CD4-positive, alpha-beta T cell (primary cell): ENCODE measurements at regions not wholly inside any gene's neighbourhood (a gene's known extent, or its start where the extent isn't known, plus 50 kb on each side); places are given as distances from the start of the nearest gene placed in this dataset.
A peak's percentile ranks its signal among the peaks of the same experiment; 100 is the strongest.

Experiments
- ATAC-seq: fragments of 200-7000 bp; cut with Tn5 transposase; one replicate; pipeline ENCODE4 v1.10.0; 2022; ENCODE audit warnings: mild to moderate bottlenecking; ENCODE audit not compliant: poor library complexity
- CTCF ChIA-PET: fragments of 350-600 bp; sonication (Branson Sonifier 250); formaldehyde crosslinking; loops from one replicate; lab custom pipeline; 2021; ENCODE audit warnings: antibody characterized with exemption, inconsistent platforms; lab: Charles Lee
- POLR2A ChIA-PET: fragments of 350-600 bp; sonication (Branson Sonifier 250); formaldehyde crosslinking; loops from one replicate; lab custom pipeline; 2021; ENCODE audit warnings: antibody characterized with exemption, inconsistent platforms; lab: Charles Lee
- DNase-seq, 14 experiments: peaks; one replicate each; pipeline ENCODE4 v3.0.0-alpha.2; 2013 to 2020; ENCODE audit warnings: mixed read lengths in 2 of 14
- H3K27ac ChIP-seq, 2 donors: one replicate each; pipeline versions ENCODE4 v1.5.1 to v1.7.0; 2013; ENCODE audit warnings: low read length in 2 of 2, low read depth in 1 of 2, mild to moderate bottlenecking in 1 of 2
- H3K27me3 ChIP-seq, 2 experiments: 1 replicate in 1 of 2; 2 replicates in 1 of 2; pipeline versions ENCODE4 v1.6.1 to v1.7.0; 2013; ENCODE audit warnings: low read length in 2 of 2, control low read depth in 1 of 2, mild to moderate bottlenecking in 1 of 2, moderate library complexity in 1 of 2; ENCODE audit not compliant: insufficient read depth in 2 of 2, control insufficient read depth in 1 of 2
- H3K36me3 ChIP-seq: one replicate; pipeline ENCODE4 v1.6.1; 2013; ENCODE audit warnings: low read length, control low read depth; ENCODE audit not compliant: insufficient read depth
- H3K4me1 ChIP-seq: one replicate; pipeline ENCODE4 v1.6.1; 2013; ENCODE audit warnings: low read length, control low read depth; ENCODE audit not compliant: insufficient read depth
- H3K4me3 ChIP-seq: one replicate; pipeline ENCODE4 v1.5.1; 2013; ENCODE audit warnings: mild to moderate bottlenecking, low read length, moderate library complexity
- H3K9me3 ChIP-seq, 2 experiments: 1 replicate in 1 of 2; 2 replicates in 1 of 2; pipeline versions ENCODE4 v1.6.1 to v1.7.0; 2013; ENCODE audit warnings: low read length in 2 of 2, mild to moderate bottlenecking in 2 of 2, control low read depth in 1 of 2, moderate library complexity in 1 of 2; ENCODE audit not compliant: control insufficient read depth in 1 of 2, insufficient read depth in 1 of 2
- H3K27ac Mint-ChIP-seq: one replicate; pipeline ENCODE4 v1.8.0; 2020; ENCODE audit warnings: mixed read lengths
- H3K27me3 Mint-ChIP-seq: one replicate; pipeline ENCODE4 v1.8.0; 2021; ENCODE audit warnings: mixed read lengths
- H3K36me3 Mint-ChIP-seq: one replicate; pipeline ENCODE4 v1.8.0; 2021; ENCODE audit warnings: low read depth, mixed read lengths
- H3K4me1 Mint-ChIP-seq: one replicate; pipeline ENCODE4 v1.8.0; 2021; ENCODE audit warnings: low read depth, mixed read lengths
- H3K4me3 Mint-ChIP-seq: one replicate; pipeline ENCODE4 v1.8.0; 2020; ENCODE audit warnings: mild to moderate bottlenecking, mixed read lengths
- H3K9me3 Mint-ChIP-seq: one replicate; pipeline ENCODE4 v1.8.0; 2020; ENCODE audit warnings: mixed read lengths
- intact Hi-C, 2 experiments: fragments of 100-400 bp; cut with DNase I in 1 of 2; cut with micrococcal nuclease in 1 of 2; formaldehyde crosslinking; loops; one replicate each; pipeline versions ENCODE4 v1.15.1 to v1.9.0; 2023 to 2025; cut with DNase I, micrococcal nuclease
- TF ChIP-seq, protein P1 (sequence below): fragments of 200-600 bp; IDR thresholded peaks from one replicate; pipeline ENCODE4 v1.8.0; 2022; ENCODE audit warnings: antibody characterized with exemption, mild to moderate bottlenecking

- H3K27ac ChIP-seq: no peak overlapping the region
- TF ChIP-seq, protein P1, sequence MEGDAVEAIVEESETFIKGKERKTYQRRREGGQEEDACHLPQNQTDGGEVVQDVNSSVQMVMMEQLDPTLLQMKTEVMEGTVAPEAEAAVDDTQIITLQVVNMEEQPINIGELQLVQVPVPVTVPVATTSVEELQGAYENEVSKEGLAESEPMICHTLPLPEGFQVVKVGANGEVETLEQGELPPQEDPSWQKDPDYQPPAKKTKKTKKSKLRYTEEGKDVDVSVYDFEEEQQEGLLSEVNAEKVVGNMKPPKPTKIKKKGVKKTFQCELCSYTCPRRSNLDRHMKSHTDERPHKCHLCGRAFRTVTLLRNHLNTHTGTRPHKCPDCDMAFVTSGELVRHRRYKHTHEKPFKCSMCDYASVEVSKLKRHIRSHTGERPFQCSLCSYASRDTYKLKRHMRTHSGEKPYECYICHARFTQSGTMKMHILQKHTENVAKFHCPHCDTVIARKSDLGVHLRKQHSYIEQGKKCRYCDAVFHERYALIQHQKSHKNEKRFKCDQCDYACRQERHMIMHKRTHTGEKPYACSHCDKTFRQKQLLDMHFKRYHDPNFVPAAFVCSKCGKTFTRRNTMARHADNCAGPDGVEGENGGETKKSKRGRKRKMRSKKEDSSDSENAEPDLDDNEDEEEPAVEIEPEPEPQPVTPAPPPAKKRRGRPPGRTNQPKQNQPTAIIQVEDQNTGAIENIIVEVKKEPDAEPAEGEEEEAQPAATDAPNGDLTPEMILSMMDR: no peak
- H3K9me3 Mint-ChIP-seq: no peaks in the 10 kb centered on the region
Measured at GRCh38 chr4:3836406-3836755, 70.2 kb downstream of the ADRA2C start.

GRCh38 chr4:3836756-3837601 lies 70.8 kb downstream of the ADRA2C start:
- H3K9me3 ChIP-seq: peaks cover 0 to 44% of the 10 kb centered on the region in 2 experiments

More at GRCh38 chr4:3836406-3836755, 70.2 kb downstream of the ADRA2C start:
- H3K4me3 Mint-ChIP-seq: no peak overlapping the region
- ATAC-seq (no peak), DNase-seq (no peak)
- peaks cover 11 to 18% of the 10 kb centered on the region in 2 experiments for H3K27me3 ChIP-seq
- H3K36me3 ChIP-seq: no peaks in the 10 kb centered on the region
- CTCF ChIA-PET: no interaction called here
- H3K9me3 ChIP-seq: peaks cover 0 to 44% of the 10 kb centered on the region in 2 experiments
- H3K36me3 Mint-ChIP-seq: no peaks in the 10 kb centered on the region
- no peak overlapping the region for H3K4me3 ChIP-seq
- H3K4me1 ChIP-seq: peaks cover 4% of the 10 kb centered on the region
- intact Hi-C loops: no loop called here
- peaks cover 48% of the 10 kb centered on the region for H3K27me3 Mint-ChIP-seq
- H3K4me1 Mint-ChIP-seq: no peaks in the 10 kb centered on the region
- no peak overlapping the region for H3K27ac Mint-ChIP-seq
- POLR2A ChIA-PET: no interaction called here

DNA sequence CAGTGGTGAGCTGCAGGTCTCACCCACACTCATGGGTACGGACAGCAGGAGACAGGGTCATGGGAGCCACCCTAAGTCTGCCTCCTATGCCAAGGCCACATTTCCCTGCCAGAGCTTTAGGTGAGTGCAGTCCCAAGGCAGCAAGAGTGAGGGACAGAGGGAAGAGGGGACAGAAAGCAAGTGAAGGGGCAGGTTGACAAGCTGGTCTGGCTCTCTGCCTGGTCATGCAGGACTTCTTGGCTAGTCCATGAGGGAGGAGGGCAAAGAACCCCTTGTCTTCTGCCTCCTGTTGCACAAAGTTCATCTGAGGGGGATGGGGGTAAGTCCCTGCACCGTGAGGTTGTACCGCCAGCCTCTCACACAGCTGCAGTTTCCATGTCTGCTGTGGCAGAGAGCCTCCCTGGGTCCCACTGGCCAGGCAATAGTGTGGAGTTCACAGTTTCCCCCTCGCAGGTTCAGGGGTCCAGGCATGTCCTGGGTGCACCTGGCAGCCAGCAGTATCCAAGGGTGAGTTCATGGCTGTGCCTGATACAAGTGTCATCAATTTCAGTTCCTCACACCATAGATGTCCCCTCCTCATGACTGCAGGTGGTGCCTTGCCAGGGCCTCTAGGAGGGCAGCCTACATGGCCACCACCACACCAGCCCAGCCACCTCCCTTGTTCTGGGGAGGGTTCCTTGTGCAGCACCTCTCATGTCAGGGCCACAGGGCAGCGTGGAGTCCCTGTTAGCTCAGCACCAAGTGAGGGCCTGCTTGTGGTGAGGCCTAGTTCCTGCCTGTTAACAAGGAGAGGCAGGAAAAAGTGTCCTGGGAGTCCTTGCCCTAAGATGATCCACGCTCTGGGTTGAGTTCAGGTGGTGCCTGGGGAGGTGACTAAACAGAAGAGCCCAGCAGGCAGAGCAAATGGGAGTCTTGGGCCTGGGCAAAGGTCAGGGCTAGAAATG lies 72.5 kb downstream of the ADRA2C start:
- Histone ChIP-seq H3K36me3 (no peaks in the 10 kb centered on the region), H3K27me3 (peaks cover 11 to 18% of the 10 kb centered on the region in 2 experiments), H3K4me3 (no peak overlapping the region), H3K9me3 (peaks cover 0 to 40% of the 10 kb centered on the region in 2 experiments), H3K27ac (no peak overlapping the region), H3K4me1 (peaks cover 4% of the 10 kb centered on the region)
- Mint-ChIP-seq H3K4me1 (no peaks in the 10 kb centered on the region), H3K27ac (no peak overlapping the region), H3K4me3 (no peak overlapping the region), H3K36me3 (no peaks in the 10 kb centered on the region), H3K27me3 (peaks cover 46% of the 10 kb centered on the region), H3K9me3 (no peaks in the 10 kb centered on the region)
- intact Hi-C loops: no loop called here
- ATAC-seq: no peak
- TF ChIP-seq, protein P1: no peak
- CTCF ChIA-PET: no interaction called here
- no peak for DNase-seq
- POLR2A ChIA-PET: no interaction called here

More at GRCh38 chr4:3836756-3837601, 70.8 kb downstream of the ADRA2C start:
- TF ChIP-seq, protein P1: no peak
- no peak overlapping the region for H3K4me3 Mint-ChIP-seq
- no peaks in the 10 kb centered on the region for H3K4me1 Mint-ChIP-seq
- H3K27ac Mint-ChIP-seq: no peak overlapping the region
- ChIA-PET CTCF (no interaction called here), POLR2A (no interaction called here)
- Histone ChIP-seq H3K4me3 (no peak overlapping the region), H3K4me1 (peaks cover 4% of the 10 kb centered on the region), H3K27ac (no peak overlapping the region), H3K36me3 (no peaks in the 10 kb centered on the region), H3K27me3 (peaks cover 9 to 18% of the 10 kb centered on the region in 2 experiments)
- no peaks in the 10 kb centered on the region for H3K9me3 Mint-ChIP-seq
- peaks cover 52% of the 10 kb centered on the region for H3K27me3 Mint-ChIP-seq
- no peaks in the 10 kb centered on the region for H3K36me3 Mint-ChIP-seq
- DNase-seq: peak in 2 of 14 experiments; percentile 5 to 37
- intact Hi-C loops: no loop called here
- ATAC-seq: no peak
